ENCODE measurements at regions not wholly inside any gene's neighbourhood (a gene's known extent, or its start where the extent isn't known, plus 50 kb on each side); places are given as distances from the start of the nearest gene placed in this dataset.

DNA sequence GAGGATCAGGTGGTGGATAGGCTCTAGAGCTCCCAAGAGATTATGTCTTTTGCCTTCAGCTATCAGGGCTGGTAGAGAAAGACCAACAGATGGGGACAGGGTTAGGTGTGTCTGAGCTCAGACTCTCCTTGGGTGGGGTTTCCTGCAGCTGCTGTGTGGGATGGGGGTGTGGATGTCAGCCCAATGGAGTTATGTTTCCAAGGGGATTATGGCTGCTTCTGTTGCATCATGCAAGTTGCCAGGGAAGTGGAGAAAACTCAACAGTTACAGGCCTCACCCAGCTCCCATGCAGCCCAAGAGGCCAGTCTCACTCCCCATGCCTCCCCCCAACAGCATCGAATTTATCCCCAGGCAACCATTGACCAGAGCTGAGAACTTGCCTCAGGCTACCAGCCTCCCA, 80.2 kb upstream of the CDX4 start:
- TF ChIP-seq RFX1 (IDR thresholded peaks at IDR 0.05) (no peak), SMAD1 (IDR thresholded peaks at IDR 0.05; ENCODE audit: low read depth, low read length, partially characterized antibody) (no peak), MTA1 (IDR thresholded peaks at IDR 0.05; ENCODE audit: borderline replicate concordance) (no peak), RAD21 (CRISPR knock-in tag; conservative IDR thresholded peaks at IDR 0.05 in 1 of 2, IDR thresholded peaks at IDR 0.05 in 1 of 2) (no peak)
- TF ChIP-seq, protein P1, sequence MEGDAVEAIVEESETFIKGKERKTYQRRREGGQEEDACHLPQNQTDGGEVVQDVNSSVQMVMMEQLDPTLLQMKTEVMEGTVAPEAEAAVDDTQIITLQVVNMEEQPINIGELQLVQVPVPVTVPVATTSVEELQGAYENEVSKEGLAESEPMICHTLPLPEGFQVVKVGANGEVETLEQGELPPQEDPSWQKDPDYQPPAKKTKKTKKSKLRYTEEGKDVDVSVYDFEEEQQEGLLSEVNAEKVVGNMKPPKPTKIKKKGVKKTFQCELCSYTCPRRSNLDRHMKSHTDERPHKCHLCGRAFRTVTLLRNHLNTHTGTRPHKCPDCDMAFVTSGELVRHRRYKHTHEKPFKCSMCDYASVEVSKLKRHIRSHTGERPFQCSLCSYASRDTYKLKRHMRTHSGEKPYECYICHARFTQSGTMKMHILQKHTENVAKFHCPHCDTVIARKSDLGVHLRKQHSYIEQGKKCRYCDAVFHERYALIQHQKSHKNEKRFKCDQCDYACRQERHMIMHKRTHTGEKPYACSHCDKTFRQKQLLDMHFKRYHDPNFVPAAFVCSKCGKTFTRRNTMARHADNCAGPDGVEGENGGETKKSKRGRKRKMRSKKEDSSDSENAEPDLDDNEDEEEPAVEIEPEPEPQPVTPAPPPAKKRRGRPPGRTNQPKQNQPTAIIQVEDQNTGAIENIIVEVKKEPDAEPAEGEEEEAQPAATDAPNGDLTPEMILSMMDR (IDR thresholded peaks at IDR 0.05 in 2 of 3, conservative IDR thresholded peaks at IDR 0.05 in 1 of 3; ENCODE audit: insufficient read depth in 2 of 3, low read depth in 1 of 3, low read length in 3 of 3) = no peak

Data from K562 (cell line).